VCaP (cell line): ENCODE measurements at regions not wholly inside any gene's neighbourhood (a gene's known extent, or its start where the extent isn't known, plus 50 kb on each side); places are given as distances from the start of the nearest gene placed in this dataset.

ENCODE experiments used
- H3K27ac ChIP-seq: fragments of 450-650 bp; 2 replicates; pipeline ENCODE4 v1.5.1; 2017
- TF ChIP-seq, protein P1 (sequence below): fragments of 450-650 bp; conservative IDR thresholded peaks from 2 replicates; pipeline ENCODE4 v1.5.1; 2017; ENCODE audit warnings: mild to moderate bottlenecking, moderate library complexity

DNA sequence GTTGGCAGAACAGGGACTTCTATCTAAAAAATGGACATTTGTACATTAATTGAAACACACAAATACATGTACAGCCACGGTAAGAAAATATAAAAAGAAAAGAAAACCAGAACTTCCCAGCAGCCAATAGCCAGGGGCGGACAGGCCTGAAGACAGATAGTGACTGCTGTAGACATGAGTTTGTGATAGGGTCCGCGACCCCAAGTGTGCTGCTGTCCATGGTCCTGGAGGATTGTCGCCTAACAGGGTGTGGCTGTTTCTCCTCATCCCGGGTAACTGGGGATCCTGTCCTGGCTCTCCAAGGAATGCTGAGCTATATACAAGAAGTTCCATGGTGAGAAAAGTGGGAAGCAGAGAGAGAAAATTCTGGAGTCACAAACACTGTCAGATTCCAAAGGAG lies 266.5 kb upstream of the SALL3 start:
- no peak overlapping the region for H3K27ac ChIP-seq
- TF ChIP-seq, protein P1, sequence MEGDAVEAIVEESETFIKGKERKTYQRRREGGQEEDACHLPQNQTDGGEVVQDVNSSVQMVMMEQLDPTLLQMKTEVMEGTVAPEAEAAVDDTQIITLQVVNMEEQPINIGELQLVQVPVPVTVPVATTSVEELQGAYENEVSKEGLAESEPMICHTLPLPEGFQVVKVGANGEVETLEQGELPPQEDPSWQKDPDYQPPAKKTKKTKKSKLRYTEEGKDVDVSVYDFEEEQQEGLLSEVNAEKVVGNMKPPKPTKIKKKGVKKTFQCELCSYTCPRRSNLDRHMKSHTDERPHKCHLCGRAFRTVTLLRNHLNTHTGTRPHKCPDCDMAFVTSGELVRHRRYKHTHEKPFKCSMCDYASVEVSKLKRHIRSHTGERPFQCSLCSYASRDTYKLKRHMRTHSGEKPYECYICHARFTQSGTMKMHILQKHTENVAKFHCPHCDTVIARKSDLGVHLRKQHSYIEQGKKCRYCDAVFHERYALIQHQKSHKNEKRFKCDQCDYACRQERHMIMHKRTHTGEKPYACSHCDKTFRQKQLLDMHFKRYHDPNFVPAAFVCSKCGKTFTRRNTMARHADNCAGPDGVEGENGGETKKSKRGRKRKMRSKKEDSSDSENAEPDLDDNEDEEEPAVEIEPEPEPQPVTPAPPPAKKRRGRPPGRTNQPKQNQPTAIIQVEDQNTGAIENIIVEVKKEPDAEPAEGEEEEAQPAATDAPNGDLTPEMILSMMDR = no peak

- TF ChIP-seq, protein P1 = no peak
- no peak overlapping the region for H3K27ac ChIP-seq
These were observed 265.9 kb upstream of the SALL3 start for GRCh38 chr18:78713726-78714125.

GRCh38 chr18:78716022-78716421 lies 263.6 kb upstream of the SALL3 start:
- H3K27ac ChIP-seq = no peak overlapping the region
- TF ChIP-seq, protein P1 = no peak

DNA sequence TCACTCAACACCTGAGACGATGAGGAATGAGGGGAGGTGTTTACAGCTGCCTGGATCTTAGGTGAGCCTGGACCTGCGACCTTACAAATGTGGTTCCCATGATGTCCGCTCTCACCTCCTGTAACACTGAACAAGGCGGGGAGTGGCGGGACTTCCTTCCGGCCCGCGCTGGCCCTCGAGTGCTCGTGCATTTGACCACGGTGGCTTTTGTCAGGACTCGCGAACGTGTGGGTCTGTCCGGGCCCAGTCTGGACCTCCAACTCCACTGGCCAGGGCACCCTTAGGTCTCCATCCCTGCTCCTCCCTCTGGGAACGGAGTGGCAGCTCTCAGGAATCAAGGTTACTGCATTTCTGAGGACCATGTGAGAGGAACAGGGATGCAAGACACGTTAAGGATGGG lies 263.0 kb upstream of the SALL3 start:
- H3K27ac ChIP-seq = no peak overlapping the region
- TF ChIP-seq, protein P1 = no peak

- TF ChIP-seq, protein P1 = no peak
- no peak overlapping the region for H3K27ac ChIP-seq
These were observed 262.4 kb upstream of the SALL3 start for GRCh38 chr18:78717051-78717765.

DNA sequence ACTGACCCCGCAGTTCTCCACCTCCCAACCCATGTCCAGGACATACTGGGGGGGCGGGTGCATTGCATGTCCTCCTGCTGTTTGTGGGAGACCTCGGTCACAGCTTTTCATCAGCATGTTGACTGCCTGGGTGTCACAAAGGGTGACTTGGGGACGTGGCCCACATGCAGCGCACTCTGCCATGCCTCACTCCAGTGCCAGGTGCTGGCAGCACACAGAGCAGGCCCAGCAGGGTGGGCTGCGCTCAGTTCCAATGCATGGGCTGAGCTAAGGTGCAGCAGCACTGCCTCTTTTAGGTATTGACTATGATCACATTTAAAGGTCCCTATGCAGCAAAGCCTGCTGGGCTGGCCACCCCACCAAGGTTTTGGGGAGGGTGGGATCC lies 261.9 kb upstream of the SALL3 start:
- no peak overlapping the region for H3K27ac ChIP-seq
- TF ChIP-seq, protein P1 = no peak

DNA sequence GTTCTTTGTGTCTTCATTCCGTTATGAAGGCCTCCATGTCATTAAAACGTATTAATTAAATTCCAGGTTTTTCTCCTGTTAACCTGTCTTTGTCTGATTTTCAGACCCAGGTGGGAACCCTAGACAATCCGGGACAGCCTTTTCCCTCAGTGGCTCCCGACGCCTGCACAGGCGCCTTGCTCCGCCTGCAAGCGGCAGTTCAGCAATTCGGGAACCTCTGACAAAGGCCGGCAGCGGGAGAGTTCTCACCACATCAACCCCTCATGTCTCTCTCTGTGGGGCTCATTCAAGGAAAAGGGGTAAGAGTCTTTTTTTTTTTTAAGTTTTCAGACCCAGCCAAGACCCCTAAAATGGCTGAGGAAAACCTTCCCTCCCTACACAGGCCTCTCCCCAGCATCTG lies 259.8 kb upstream of the SALL3 start:
- H3K27ac ChIP-seq = no peak overlapping the region
- TF ChIP-seq, protein P1 = no peak
